ENCODE measurements at regions not wholly inside any gene's neighbourhood (a gene's known extent, or its start where the extent isn't known, plus 50 kb on each side); places are given as distances from the start of the nearest gene placed in this dataset.

GRCh38 chr11:128343135-128343514 is 244.2 kb downstream of the ETS1 start:
- TF ChIP-seq ZNF274 (IDR thresholded peaks at IDR 0.05; ENCODE audit: low read depth, low read length) (no peak), YY1 (IDR thresholded peaks at IDR 0.05; ENCODE audit: insufficient read depth, insufficient read length) (no peak)
